ENCODE measurements at regions not wholly inside any gene's neighbourhood (a gene's known extent, or its start where the extent isn't known, plus 50 kb on each side); places are given as distances from the start of the nearest gene placed in this dataset.

DNA sequence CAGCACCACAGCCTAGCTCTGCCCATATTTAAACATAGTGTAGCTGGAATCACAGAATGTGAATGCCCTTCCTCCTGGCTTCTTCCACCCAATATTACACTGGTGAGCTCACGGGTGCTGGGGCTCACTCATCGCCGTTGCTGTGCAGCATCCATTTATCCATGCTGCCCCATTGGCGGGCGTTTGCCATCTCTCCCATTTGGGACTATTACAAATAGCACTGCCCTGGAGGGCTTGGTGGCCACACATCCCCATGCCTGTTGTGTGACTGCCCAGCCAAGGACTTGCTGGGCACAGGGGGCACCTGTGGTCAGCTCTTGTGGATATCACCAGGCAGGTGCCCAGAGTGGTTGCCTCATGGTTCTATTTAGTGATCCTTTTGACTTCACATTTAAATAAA is 54.5 kb upstream of the ENTPD6 start:
- H3K36me3 ChIP-seq = no peaks in the 10 kb centered on the region
- in situ Hi-C loops (cut with MboI; ENCODE audit: low sequenced_read_pairs in 4 of 4) (no loop called here), intact Hi-C loops (cut with DNase I; ENCODE audit: low total_unique reads) (no loop called here)
- H3K27me3 ChIP-seq = peaks cover 0 to 3% (median 0%) of the 10 kb centered on the region in 3 donors
- TF ChIP-seq, protein P1, sequence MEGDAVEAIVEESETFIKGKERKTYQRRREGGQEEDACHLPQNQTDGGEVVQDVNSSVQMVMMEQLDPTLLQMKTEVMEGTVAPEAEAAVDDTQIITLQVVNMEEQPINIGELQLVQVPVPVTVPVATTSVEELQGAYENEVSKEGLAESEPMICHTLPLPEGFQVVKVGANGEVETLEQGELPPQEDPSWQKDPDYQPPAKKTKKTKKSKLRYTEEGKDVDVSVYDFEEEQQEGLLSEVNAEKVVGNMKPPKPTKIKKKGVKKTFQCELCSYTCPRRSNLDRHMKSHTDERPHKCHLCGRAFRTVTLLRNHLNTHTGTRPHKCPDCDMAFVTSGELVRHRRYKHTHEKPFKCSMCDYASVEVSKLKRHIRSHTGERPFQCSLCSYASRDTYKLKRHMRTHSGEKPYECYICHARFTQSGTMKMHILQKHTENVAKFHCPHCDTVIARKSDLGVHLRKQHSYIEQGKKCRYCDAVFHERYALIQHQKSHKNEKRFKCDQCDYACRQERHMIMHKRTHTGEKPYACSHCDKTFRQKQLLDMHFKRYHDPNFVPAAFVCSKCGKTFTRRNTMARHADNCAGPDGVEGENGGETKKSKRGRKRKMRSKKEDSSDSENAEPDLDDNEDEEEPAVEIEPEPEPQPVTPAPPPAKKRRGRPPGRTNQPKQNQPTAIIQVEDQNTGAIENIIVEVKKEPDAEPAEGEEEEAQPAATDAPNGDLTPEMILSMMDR (IDR thresholded peaks at IDR 0.05 in 4 of 5, conservative IDR thresholded peaks at IDR 0.05 in 1 of 5) = no peak
- TF ChIP-seq POLR2A (IDR thresholded peaks at IDR 0.05) = no peak
- no peaks in the 10 kb centered on the region for H3K4me1 ChIP-seq
- no peak overlapping the region for H3K27ac ChIP-seq
- no peak for ATAC-seq
- no peak for DNase-seq
- H3K9me3 ChIP-seq = no peaks in the 10 kb centered on the region
- H3K4me3 ChIP-seq = no peak overlapping the region

DNA sequence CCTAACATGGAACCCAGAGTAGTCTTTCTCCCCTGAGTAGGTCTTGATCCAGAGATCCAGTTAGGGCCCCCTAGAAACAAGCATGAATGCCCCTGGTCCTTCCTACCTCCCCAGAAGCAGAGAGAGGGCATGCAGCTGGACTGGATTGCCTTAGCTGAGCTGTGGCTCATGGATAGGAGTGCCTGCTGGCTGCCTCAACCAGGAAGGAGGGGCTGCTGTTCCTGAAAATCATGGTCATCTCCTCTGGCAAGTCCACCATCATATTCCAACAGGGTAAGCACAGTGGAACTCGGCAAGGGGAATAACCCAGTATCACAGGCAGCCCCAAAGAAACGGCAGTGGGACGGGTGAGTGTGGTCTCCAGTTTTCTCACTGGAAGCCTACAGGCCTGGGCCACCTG is 53.1 kb upstream of the ENTPD6 start:
- peaks cover 0 to 3% (median 0%) of the 10 kb centered on the region in 3 donors for H3K27me3 ChIP-seq
- H3K9me3 ChIP-seq = no peaks in the 10 kb centered on the region
- ATAC-seq (no peak), DNase-seq (no peak)
- in situ Hi-C loops (cut with MboI; ENCODE audit: low sequenced_read_pairs in 4 of 4) = no loop called here
- intact Hi-C loops (cut with DNase I; ENCODE audit: low total_unique reads) = no loop called here
- no peak for TF ChIP-seq POLR2A (IDR thresholded peaks at IDR 0.05)
- TF ChIP-seq, protein P1 (IDR thresholded peaks at IDR 0.05 in 4 of 5, conservative IDR thresholded peaks at IDR 0.05 in 1 of 5) = no peak
- H3K4me3 ChIP-seq = no peak overlapping the region
- H3K4me1 ChIP-seq = no peaks in the 10 kb centered on the region
- H3K36me3 ChIP-seq = no peaks in the 10 kb centered on the region
- no peak overlapping the region for H3K27ac ChIP-seq

DNA sequence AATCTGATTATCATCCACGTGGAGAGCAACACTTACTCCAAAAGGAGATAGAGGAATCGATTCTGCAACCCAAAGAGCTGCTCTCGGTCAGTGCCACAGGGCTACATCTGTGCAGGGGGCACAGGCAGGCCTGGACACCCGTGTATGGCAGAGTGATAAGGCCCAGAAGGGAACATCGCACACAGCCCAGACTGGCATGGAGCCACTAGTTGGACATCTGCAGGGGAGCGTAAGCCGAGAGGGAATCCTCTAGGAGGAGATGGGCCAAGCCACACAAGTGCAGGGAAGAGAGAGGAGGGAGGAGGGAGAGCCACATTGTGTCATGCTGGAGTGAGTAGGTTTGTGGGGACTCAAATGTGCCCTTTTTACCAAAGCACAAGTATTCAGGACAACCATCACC is 50.4 kb upstream of the ENTPD6 start:
- Histone ChIP-seq H3K4me3 (no peak overlapping the region), H3K9me3 (no peaks in the 10 kb centered on the region), H3K4me1 (peaks cover 7 to 9% of the 10 kb centered on the region in 2 donors), H3K27me3 (peaks cover 8 to 25% (median 23%) of the 10 kb centered on the region in 3 donors), H3K36me3 (no peaks in the 10 kb centered on the region), H3K27ac (no peak overlapping the region)
- TF ChIP-seq, protein P1 (IDR thresholded peaks at IDR 0.05 in 4 of 5, conservative IDR thresholded peaks at IDR 0.05 in 1 of 5) = no peak
- TF ChIP-seq POLR2A (IDR thresholded peaks at IDR 0.05) = no peak
- ATAC-seq = peak; percentile 54 to 55
- DNase-seq = no peak
- intact Hi-C loops (cut with DNase I; ENCODE audit: low total_unique reads) = no loop called here
- in situ Hi-C loops (cut with MboI; ENCODE audit: low sequenced_read_pairs in 4 of 4) = no loop called here

Data from gastrocnemius medialis (tissue), 4 donors.